Esophagus muscularis mucosa (tissue), 4 donors: ENCODE measurements at regions not wholly inside any gene's neighbourhood (a gene's known extent, or its start where the extent isn't known, plus 50 kb on each side); places are given as distances from the start of the nearest gene placed in this dataset.

Source experiments
- EP300 ChIP-seq: sonication (generic); formaldehyde crosslinking; IDR thresholded peaks from one replicate; pipeline ENCODE4 v1.6.1; 2017; ENCODE audit warnings: antibody characterized with exemption
- POLR2A ChIP-seq: fragments of 450-650 bp; IDR thresholded peaks from one replicate; pipeline ENCODE4 v1.6.1; 2017; ENCODE audit warnings: antibody characterized with exemption, moderate library complexity, mild to moderate bottlenecking, low read depth
- POLR2AphosphoS5 ChIP-seq, 2 donors: sonication (generic); formaldehyde crosslinking; IDR thresholded peaks; one replicate each; pipeline ENCODE4 v1.6.1; 2017; ENCODE audit warnings: antibody characterized with exemption in 2 of 2
- TF ChIP-seq, protein P1 (sequence below), 3 experiments: fragments of 200-600 bp in 2 of 3; fragments of 450-650 bp in 1 of 3; sonication (generic) in 2 of 3; IDR thresholded peaks; one replicate each; pipeline ENCODE4 v1.5.1; 2017 to 2019; ENCODE audit warnings: antibody characterized with exemption in 3 of 3, mild to moderate bottlenecking in 2 of 3, moderate library complexity in 1 of 3

DNA sequence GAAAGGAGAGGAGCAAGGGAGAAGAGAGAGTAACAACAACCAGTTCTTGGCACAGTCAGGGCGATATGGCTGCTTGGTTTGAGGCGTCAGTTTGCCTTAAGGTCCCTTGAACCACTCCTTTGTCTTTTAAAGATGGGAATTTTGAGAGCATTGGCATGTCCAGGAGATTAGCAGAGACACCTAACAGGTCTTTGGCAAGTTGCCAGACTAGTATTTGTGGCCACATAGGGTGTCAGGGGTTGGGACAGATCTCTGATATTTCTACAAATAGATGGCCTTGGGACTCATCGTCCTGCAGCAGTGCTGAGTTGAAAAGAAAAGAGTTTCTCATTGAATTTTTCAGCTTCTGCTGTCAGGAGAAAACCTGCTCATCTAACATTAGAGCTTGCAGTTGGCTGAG, 55.3 kb upstream of the KCND3 start:
- TF ChIP-seq, protein P1, sequence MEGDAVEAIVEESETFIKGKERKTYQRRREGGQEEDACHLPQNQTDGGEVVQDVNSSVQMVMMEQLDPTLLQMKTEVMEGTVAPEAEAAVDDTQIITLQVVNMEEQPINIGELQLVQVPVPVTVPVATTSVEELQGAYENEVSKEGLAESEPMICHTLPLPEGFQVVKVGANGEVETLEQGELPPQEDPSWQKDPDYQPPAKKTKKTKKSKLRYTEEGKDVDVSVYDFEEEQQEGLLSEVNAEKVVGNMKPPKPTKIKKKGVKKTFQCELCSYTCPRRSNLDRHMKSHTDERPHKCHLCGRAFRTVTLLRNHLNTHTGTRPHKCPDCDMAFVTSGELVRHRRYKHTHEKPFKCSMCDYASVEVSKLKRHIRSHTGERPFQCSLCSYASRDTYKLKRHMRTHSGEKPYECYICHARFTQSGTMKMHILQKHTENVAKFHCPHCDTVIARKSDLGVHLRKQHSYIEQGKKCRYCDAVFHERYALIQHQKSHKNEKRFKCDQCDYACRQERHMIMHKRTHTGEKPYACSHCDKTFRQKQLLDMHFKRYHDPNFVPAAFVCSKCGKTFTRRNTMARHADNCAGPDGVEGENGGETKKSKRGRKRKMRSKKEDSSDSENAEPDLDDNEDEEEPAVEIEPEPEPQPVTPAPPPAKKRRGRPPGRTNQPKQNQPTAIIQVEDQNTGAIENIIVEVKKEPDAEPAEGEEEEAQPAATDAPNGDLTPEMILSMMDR (IDR thresholded peaks at IDR 0.05), result no peak
- TF ChIP-seq POLR2AphosphoS5 (IDR thresholded peaks at IDR 0.05) (no peak), POLR2A (no peak), EP300 (no peak)
